Mucosa of descending colon (tissue), 3 donors: ENCODE measurements at regions not wholly inside any gene's neighbourhood (a gene's known extent, or its start where the extent isn't known, plus 50 kb on each side); places are given as distances from the start of the nearest gene placed in this dataset.

Source experiments
- ATAC-seq: fragments of 200-7000 bp; cut with Tn5 transposase; one replicate; pipeline ENCODE4 v1.9.1; 2020; ENCODE audit warnings: mild to moderate bottlenecking, moderate library complexity
- DNase-seq, 3 donors: peaks; one replicate each; pipeline ENCODE4 v3.0.0-alpha.2; 2020
- H3K36me3 ChIP-seq: fragments of 200-600 bp; one replicate; pipeline ENCODE4 v1.8.0; 2021; ENCODE audit warnings: low read depth, mild to moderate bottlenecking
- H3K4me1 ChIP-seq: fragments of 200-600 bp; one replicate; pipeline ENCODE4 v1.8.0; 2021; ENCODE audit warnings: low read depth, mild to moderate bottlenecking
- H3K4me3 ChIP-seq: fragments of 200-600 bp; one replicate; pipeline ENCODE4 v1.8.0; 2021; ENCODE audit warnings: mild to moderate bottlenecking
- H3K9me3 ChIP-seq: fragments of 200-600 bp; one replicate; pipeline ENCODE4 v1.8.0; 2021; ENCODE audit warnings: mild to moderate bottlenecking
- CTCF ChIP-seq: fragments of 200-600 bp; IDR thresholded peaks from one replicate; pipeline ENCODE4 v1.8.0; 2022; ENCODE audit warnings: antibody characterized with exemption, mild to moderate bottlenecking
- intact Hi-C, 2 donors: fragments of 100-400 bp; cut with DNase I in 1 of 2; cut with micrococcal nuclease in 1 of 2; formaldehyde crosslinking; loops; one replicate each; pipeline versions ENCODE4 v1.11.0 to v1.11.1; 2022; cut with DNase I, micrococcal nuclease
- donor health status: DM: no; HTN: no; CAD: no; lungs with moderate emphysema.
- donor health status: DM: no; HTN: no; CAD: no.
- donor health status: DM: no; HTN: yes; CAD: no.

GRCh38 chr4:43763029-43763610, 685.5 kb downstream of the KCTD8 start:
- DNase-seq (no peak), ATAC-seq (no peak)
- H3K9me3 ChIP-seq: peaks cover 14% of the 10 kb centered on the region
- H3K4me3 ChIP-seq: no peak overlapping the region
- H3K36me3 ChIP-seq: no peaks in the 10 kb centered on the region
- TF ChIP-seq CTCF: no peak
- intact Hi-C loops: no loop called here
- H3K4me1 ChIP-seq: no peaks in the 10 kb centered on the region

GRCh38 chr4:43765514-43765913, 683.1 kb downstream of the KCTD8 start:
- no peaks in the 10 kb centered on the region for H3K4me1 ChIP-seq
- H3K9me3 ChIP-seq: peaks cover 18% of the 10 kb centered on the region
- intact Hi-C loops: no loop called here
- no peak overlapping the region for H3K4me3 ChIP-seq
- DNase-seq (no peak), ATAC-seq (no peak)
- no peaks in the 10 kb centered on the region for H3K36me3 ChIP-seq
- no peak for TF ChIP-seq CTCF

GRCh38 chr4:43766648-43767047, 682.0 kb downstream of the KCTD8 start:
- intact Hi-C loops: no loop called here
- Histone ChIP-seq H3K9me3 (peaks cover 15% of the 10 kb centered on the region), H3K36me3 (no peaks in the 10 kb centered on the region), H3K4me1 (no peaks in the 10 kb centered on the region), H3K4me3 (no peak overlapping the region)
- no peak for TF ChIP-seq CTCF
- DNase-seq (no peak), ATAC-seq (no peak)

- Histone ChIP-seq H3K4me3 (no peak overlapping the region), H3K9me3 (peaks cover 17% of the 10 kb centered on the region), H3K4me1 (no peaks in the 10 kb centered on the region), H3K36me3 (no peaks in the 10 kb centered on the region)
- intact Hi-C loops: no loop called here
- DNase-seq: no peak
- ATAC-seq: no peak
- TF ChIP-seq CTCF: no peak
These were observed 672.2 kb downstream of the KCTD8 start for GRCh38 chr4:43776371-43776770.

- intact Hi-C loops: no loop called here
- DNase-seq: no peak
- ATAC-seq: no peak
- no peak for TF ChIP-seq CTCF
- H3K4me3 ChIP-seq: no peak overlapping the region
- no peaks in the 10 kb centered on the region for H3K36me3 ChIP-seq
- peaks cover 1% of the 10 kb centered on the region for H3K9me3 ChIP-seq
- H3K4me1 ChIP-seq: no peaks in the 10 kb centered on the region
These were observed 670.3 kb downstream of the KCTD8 start for GRCh38 chr4:43778187-43778915.
